GM12873 (cell line): ENCODE measurements at regions not wholly inside any gene's neighbourhood (a gene's known extent, or its start where the extent isn't known, plus 50 kb on each side); places are given as distances from the start of the nearest gene placed in this dataset.

Source experiments
- CTCF ChIP-seq: IDR thresholded peaks from 2 replicates; pipeline ENCODE4 v1.5.1; 2012; ENCODE audit warnings: low read depth, mild to moderate bottlenecking, moderate library complexity, low read length, control low read depth; ENCODE audit not compliant: insufficient read depth; ENCODE audit errors: missing control alignments

GRCh38 chr1:175887981-175888428, 144.6 kb upstream of the TNR start:
- TF ChIP-seq CTCF, result peak; percentile 90

GRCh38 chr1:175887521-175887920, 144.1 kb upstream of the TNR start:
- no peak for TF ChIP-seq CTCF

GRCh38 chr1:175885326-175885725, 141.9 kb upstream of the TNR start:
- TF ChIP-seq CTCF, result no peak

GRCh38 chr1:175884369-175884768, 141.0 kb upstream of the TNR start:
- TF ChIP-seq CTCF, result no peak

GRCh38 chr1:175882192-175882591, 138.8 kb upstream of the TNR start:
- TF ChIP-seq CTCF, result no peak

- no peak for TF ChIP-seq CTCF
Observed at GRCh38 chr1:175881246-175881976, 138.0 kb upstream of the TNR start.

GRCh38 chr1:175878775-175879174, 135.4 kb upstream of the TNR start:
- TF ChIP-seq CTCF, result no peak
